Smooth muscle cell (in vitro differentiated cells): ENCODE measurements at regions not wholly inside any gene's neighbourhood (a gene's known extent, or its start where the extent isn't known, plus 50 kb on each side); places are given as distances from the start of the nearest gene placed in this dataset.

Source experiments
- DNase-seq: peaks from one replicate; lab custom pipeline; 2025; ENCODE audit not compliant: unreplicated experiment; lab: John Stamatoyannopoulos, UW
- H2AFZ ChIP-seq: fragments of 200-600 bp; sonication (generic); 2 replicates; pipeline ENCODE4 v1.6.0; 2016; ENCODE audit warnings: antibody characterized with exemption, low read depth, mild to moderate bottlenecking
- H3F3A ChIP-seq: fragments of 200-600 bp; sonication (generic); 2 replicates; pipeline ENCODE4 v1.6.0; 2017; ENCODE audit warnings: antibody characterized with exemption, low read depth
- H3K27ac ChIP-seq: fragments of 200-600 bp; sonication (generic); 2 replicates; pipeline ENCODE4 v1.5.1; 2016; ENCODE audit warnings: low read depth, mild to moderate bottlenecking
- H3K27me3 ChIP-seq: fragments of 200-600 bp; sonication (generic); 2 replicates; pipeline ENCODE4 v1.6.1; 2016; ENCODE audit warnings: low read depth, mild to moderate bottlenecking
- H3K36me3 ChIP-seq: fragments of 200-600 bp; sonication (generic); 2 replicates; pipeline ENCODE4 v1.5.1; 2016; ENCODE audit warnings: low read depth
- H3K4me1 ChIP-seq: fragments of 200-600 bp; sonication (generic); 2 replicates; pipeline ENCODE4 v1.5.1; 2016; ENCODE audit warnings: low read depth
- H3K4me2 ChIP-seq: fragments of 200-600 bp; sonication (generic); 2 replicates; pipeline ENCODE4 v1.6.0; 2016; ENCODE audit warnings: mild to moderate bottlenecking
- H3K4me3 ChIP-seq: fragments of 200-600 bp; sonication (generic); 2 replicates; pipeline ENCODE4 v1.5.1; 2016; ENCODE audit warnings: mild to moderate bottlenecking
- H3K79me2 ChIP-seq: fragments of 200-600 bp; sonication (generic); 2 replicates; pipeline ENCODE4 v1.6.0; 2016; ENCODE audit warnings: low read depth, mild to moderate bottlenecking
- H3K9ac ChIP-seq: fragments of 200-600 bp; sonication (generic); 2 replicates; pipeline ENCODE4 v1.6.0; 2016; ENCODE audit warnings: low read depth
- H3K9me3 ChIP-seq: fragments of 200-600 bp; sonication (generic); replicated peaks from 2 replicates; pipeline ENCODE4 v1.5.1; 2016; ENCODE audit warnings: low read depth
- H4K20me1 ChIP-seq: fragments of 200-600 bp; sonication (generic); 2 replicates; pipeline ENCODE4 v1.6.0; 2016; ENCODE audit warnings: low read depth
- CTCF ChIP-seq: fragments of 200-600 bp; sonication (generic); IDR thresholded peaks from 2 replicates; pipeline ENCODE4 v1.5.1; 2017; ENCODE audit warnings: borderline replicate concordance, mild to moderate bottlenecking, antibody characterized with exemption; ENCODE audit not compliant: insufficient read depth, poor library complexity, severe bottlenecking
- WGBS: methylation state at CpG from one replicate; pipeline ENCODE4 v1.1.7; 2016; ENCODE audit warnings: low lambda C conversion rate; 5-methylcytosine and 5-hydroxymethylcytosine counted together

GRCh38 chr9:91089405-91090129, 272.2 kb downstream of the AUH start:
- no peak overlapping the region for H2AFZ ChIP-seq
- no peak overlapping the region for H3K27ac ChIP-seq
- no peak overlapping the region for H3K4me2 ChIP-seq
- H3K36me3 ChIP-seq = no peaks in the 10 kb centered on the region
- DNase-seq = no peak
- H3K27me3 ChIP-seq = no peaks in the 10 kb centered on the region
- H4K20me1 ChIP-seq = no peaks in the 10 kb centered on the region
- peak; percentile 35 for TF ChIP-seq CTCF
- no peak overlapping the region for H3K9ac ChIP-seq
- H3K9me3 ChIP-seq = no peaks in the 10 kb centered on the region
- no peaks in the 10 kb centered on the region for H3K4me1 ChIP-seq
- H3F3A ChIP-seq = no peaks in the 10 kb centered on the region
- 48% methylated on average over 6 of the region's 6 CpGs for WGBS
- H3K79me2 ChIP-seq = no peaks in the 10 kb centered on the region
- no peak overlapping the region for H3K4me3 ChIP-seq

- no peak overlapping the region for H3K4me2 ChIP-seq
- no peaks in the 10 kb centered on the region for H3K9me3 ChIP-seq
- H2AFZ ChIP-seq = no peak overlapping the region
- no peaks in the 10 kb centered on the region for H4K20me1 ChIP-seq
- no peak overlapping the region for H3K27ac ChIP-seq
- H3K79me2 ChIP-seq = no peaks in the 10 kb centered on the region
- no peak overlapping the region for H3K9ac ChIP-seq
- no peak overlapping the region for H3K4me3 ChIP-seq
- H3K27me3 ChIP-seq = no peaks in the 10 kb centered on the region
- DNase-seq = no peak
- 88% methylated on average over 5 of the region's 5 CpGs for WGBS
- H3K4me1 ChIP-seq = no peaks in the 10 kb centered on the region
- no peak for TF ChIP-seq CTCF
- H3K36me3 ChIP-seq = no peaks in the 10 kb centered on the region
- no peaks in the 10 kb centered on the region for H3F3A ChIP-seq
These were observed 271.6 kb downstream of the AUH start for GRCh38 chr9:91090130-91090410.

- Histone ChIP-seq H3K4me3 (no peak overlapping the region), H3K36me3 (no peaks in the 10 kb centered on the region), H3K4me1 (no peaks in the 10 kb centered on the region), H3K4me2 (no peak overlapping the region), H2AFZ (no peak overlapping the region), H3K27ac (no peak overlapping the region), H3F3A (no peaks in the 10 kb centered on the region), H3K9me3 (no peaks in the 10 kb centered on the region), H3K9ac (no peak overlapping the region), H3K79me2 (no peaks in the 10 kb centered on the region), H4K20me1 (no peaks in the 10 kb centered on the region), H3K27me3 (no peaks in the 10 kb centered on the region)
- no peak for TF ChIP-seq CTCF
- DNase-seq = no peak
- WGBS = 100% methylated on average over 1 of the region's 1 CpG
These were observed 269.5 kb downstream of the AUH start for GRCh38 chr9:91092214-91092613.

DNA sequence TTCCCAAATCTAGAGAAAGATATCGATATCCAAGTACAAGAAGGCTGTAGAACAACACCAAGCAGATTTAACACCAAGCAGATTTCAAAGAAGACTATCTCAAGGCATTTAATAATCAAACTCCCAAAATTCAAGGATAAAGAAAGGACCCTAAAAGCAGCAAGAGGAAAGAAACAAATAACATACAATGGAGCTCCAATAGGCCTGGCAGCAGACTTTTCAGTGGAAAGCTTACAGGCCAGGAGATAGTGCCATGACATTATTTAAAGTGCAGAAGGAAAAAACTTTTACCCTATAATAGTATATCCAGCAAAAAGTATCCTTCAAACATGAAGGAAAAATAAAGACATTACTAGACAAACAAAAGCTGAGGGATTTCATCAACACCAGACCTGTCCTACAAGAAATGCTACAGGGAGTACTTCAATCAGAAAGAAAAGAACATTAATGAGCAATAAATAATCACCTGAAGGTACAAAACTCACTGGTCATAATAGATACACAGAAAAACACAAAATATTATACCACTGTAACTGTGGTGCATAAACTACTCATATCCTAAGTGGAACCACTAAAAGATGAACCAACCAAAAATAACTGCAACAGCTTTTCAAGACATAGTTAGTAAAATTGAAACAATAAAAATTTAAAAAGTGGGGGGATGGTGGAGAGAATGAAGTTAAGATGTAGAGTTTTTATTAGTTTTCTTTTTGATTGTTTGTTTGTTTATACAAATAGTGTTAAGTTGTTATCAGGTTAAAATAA, 267.2 kb downstream of the AUH start:
- WGBS = 100% methylated on average over 1 of the region's 1 CpG

More for the DNA sequence above, 267.2 kb downstream of the AUH start:
- Histone ChIP-seq H3K36me3 (no peaks in the 10 kb centered on the region), H3K79me2 (no peaks in the 10 kb centered on the region), H3K4me3 (no peak overlapping the region), H3K27ac (no peak overlapping the region), H3K9me3 (no peaks in the 10 kb centered on the region), H4K20me1 (no peaks in the 10 kb centered on the region), H3F3A (no peaks in the 10 kb centered on the region), H3K27me3 (no peaks in the 10 kb centered on the region), H3K9ac (no peak overlapping the region), H2AFZ (no peak overlapping the region), H3K4me2 (no peak overlapping the region), H3K4me1 (no peaks in the 10 kb centered on the region)
- DNase-seq = no peak
- no peak for TF ChIP-seq CTCF
